HCT116 (cell line): ENCODE measurements at regions not wholly inside any gene's neighbourhood (a gene's known extent, or its start where the extent isn't known, plus 50 kb on each side); places are given as distances from the start of the nearest gene placed in this dataset.

Source experiments
- ATAC-seq: fragments of 200-7000 bp; cut with Tn5 transposase; 2 replicates; pipeline ENCODE4 v1.9.1; 2020; ENCODE audit warnings: mild to moderate bottlenecking, moderate library complexity
- BruUV-seq: library from RNA; stranded (reverse); fragments of 400-500 nt; replicated peaks from 2 replicates; lab custom pipeline; 2021; lab: Mats Ljungman, UMichigan
- CTCF ChIA-PET: fragments of 300-600 bp; sonication (Branson Sonifier 250); formaldehyde crosslinking; loops from one replicate; lab custom pipeline; 2021; ENCODE audit warnings: antibody characterized with exemption; lab: Charles Lee
- POLR2A ChIA-PET: fragments of 300-600, 350-600 bp; sonication (Branson Sonifier 250); formaldehyde crosslinking; loops from one replicate; lab custom pipeline; 2021; ENCODE audit warnings: antibody characterized with exemption; lab: Charles Lee
- RAD21 ChIA-PET, 2 experiments: fragments of 300-600 bp; sonication (Branson Sonifier 250); formaldehyde crosslinking; loops; one replicate each; lab custom pipeline; 2023; ENCODE audit warnings: low total read pairs in 2 of 2; ENCODE audit not compliant: uncharacterized antibody in 2 of 2, unreplicated experiment in 2 of 2, low non-redundant PET in 1 of 2; lab: Charles Lee
- DNase-seq: peaks from one replicate; pipeline ENCODE4 v3.0.0-alpha.2; 2010; ENCODE audit warnings: low read depth, low spot score
- H2AFZ ChIP-seq: fragments of 200-600 bp; shearing (Covaris generic), sonication (generic); 2 replicates; pipeline ENCODE4 v1.6.1; 2017; ENCODE audit warnings: low read depth, mixed run types, mixed read lengths, antibody characterized with exemption, low read length; ENCODE audit not compliant: poor library complexity, severe bottlenecking
- H3K27ac ChIP-seq: 2 replicates; pipeline ENCODE4 v1.5.1; 2012; ENCODE audit warnings: low read depth, low read length
- H3K27me3 ChIP-seq: fragments of 200-600 bp; sonication (generic); 2 replicates; pipeline ENCODE4 v1.6.1; 2016; ENCODE audit warnings: mixed run types, low read length, mixed read lengths; ENCODE audit not compliant: insufficient read depth
- H3K36me3 ChIP-seq, 2 experiments: fragments of 200-500 bp in 1 of 2; fragments of 200-600 bp in 1 of 2; sonication (Bioruptor generic) in 1 of 2; sonication (generic) in 1 of 2; 2 replicates each; pipeline versions ENCODE4 v1.5.1 to v1.6.1; 2014 to 2016; ENCODE audit warnings: low read length in 2 of 2, inconsistent platforms in 1 of 2, mixed read lengths in 1 of 2, mixed run types in 1 of 2; ENCODE audit not compliant: insufficient read depth in 2 of 2, control insufficient read depth in 1 of 2
- H3K4me1 ChIP-seq, 2 experiments: fragments of 200-600 bp in 1 of 2; sonication (generic) in 1 of 2; 2 replicates each; pipeline versions ENCODE4 v1.5.1 to v1.6.1; 2012 to 2017; ENCODE audit warnings: low read length in 2 of 2, inconsistent platforms in 1 of 2, mild to moderate bottlenecking in 1 of 2, mixed read lengths in 1 of 2, mixed run types in 1 of 2, moderate library complexity in 1 of 2; ENCODE audit not compliant: insufficient read depth in 2 of 2, control insufficient read depth in 1 of 2
- H3K4me2 ChIP-seq: fragments of 200-600 bp; sonication (generic); 2 replicates; pipeline ENCODE4 v1.6.1; 2017; ENCODE audit warnings: mixed run types, low read length, mixed read lengths
- H3K4me3 ChIP-seq, 2 experiments: fragments of 200-600 bp in 1 of 2; sonication (generic) in 1 of 2; replicated peaks in 1 of 2; 2 replicates each; pipeline ENCODE4 v1.5.1; 2011 to 2016; ENCODE audit warnings: low read length in 2 of 2, control low read depth in 1 of 2, low read depth in 1 of 2, mild to moderate bottlenecking in 1 of 2, mixed read lengths in 1 of 2, mixed run types in 1 of 2
- H3K79me2 ChIP-seq: fragments of 200-600 bp; sonication (generic); 2 replicates; pipeline ENCODE4 v1.6.1; 2017; ENCODE audit warnings: mild to moderate bottlenecking, mixed run types, low read length, moderate library complexity, mixed read lengths; ENCODE audit not compliant: insufficient read depth
- H3K9ac ChIP-seq: fragments of 200-600 bp; sonication (generic); 2 replicates; pipeline ENCODE4 v1.6.1; 2016; ENCODE audit warnings: low read length, mixed read lengths
- H3K9me2 ChIP-seq: fragments of 200-600 bp; sonication (generic), shearing (Covaris generic); 2 replicates; pipeline ENCODE4 v1.6.1; 2017; ENCODE audit warnings: mixed run types, mild to moderate bottlenecking, moderate library complexity; ENCODE audit not compliant: insufficient read depth
- H3K9me3 ChIP-seq, 2 experiments: fragments of 200-500 bp in 1 of 2; fragments of 200-600 bp in 1 of 2; sonication (Bioruptor generic) in 1 of 2; sonication (generic) in 1 of 2; 2 replicates each; pipeline ENCODE4 v1.6.1; 2014 to 2017; ENCODE audit warnings: low read length in 2 of 2, mixed read lengths in 2 of 2, inconsistent platforms in 1 of 2, low read depth in 1 of 2, mild to moderate bottlenecking in 1 of 2, mixed run types in 1 of 2, moderate library complexity in 1 of 2; ENCODE audit not compliant: control insufficient read depth in 1 of 2, insufficient read depth in 1 of 2
- H4K20me1 ChIP-seq: fragments of 200-600 bp; sonication (generic), shearing (Covaris generic); 2 replicates; pipeline ENCODE4 v1.6.1; 2017; ENCODE audit warnings: mixed run types, mild to moderate bottlenecking, moderate library complexity; ENCODE audit not compliant: insufficient read depth
- ATF3 ChIP-seq: IDR thresholded peaks from 2 replicates; pipeline ENCODE4 v1.6.1; 2012
- CEBPB ChIP-seq: IDR thresholded peaks from 2 replicates; pipeline ENCODE4 v1.6.1; 2012; ENCODE audit warnings: low read depth
- CTCF ChIP-seq, 3 experiments: fragments of 200-600 bp in 1 of 3; sonication (generic) in 1 of 3; IDR thresholded peaks in 2 of 3; conservative IDR thresholded peaks in 1 of 3; 2 replicates each; pipeline ENCODE4 v1.5.1; 2012 to 2017; ENCODE audit warnings: low read depth in 2 of 3, low read length in 2 of 3, antibody characterized with exemption in 1 of 3, borderline replicate concordance in 1 of 3, control low read depth in 1 of 3, mild to moderate bottlenecking in 1 of 3, mixed read lengths in 1 of 3, mixed run types in 1 of 3, moderate library complexity in 1 of 3; ENCODE audit not compliant: insufficient read depth in 1 of 3
- EGR1 ChIP-seq: IDR thresholded peaks from 2 replicates; pipeline ENCODE4 v1.6.1; 2012; ENCODE audit warnings: low read depth
- EZH2 ChIP-seq: fragments of 200-600 bp; sonication (generic); IDR thresholded peaks from 2 replicates; pipeline ENCODE4 v1.6.1; 2017; ENCODE audit warnings: antibody characterized with exemption, mixed run types
- EZH2phosphoT487 ChIP-seq: fragments of 200-600 bp; IDR thresholded peaks from 2 replicates; pipeline ENCODE4 v1.6.1; 2018; ENCODE audit warnings: antibody characterized with exemption, borderline replicate concordance
- JUND ChIP-seq: IDR thresholded peaks from 2 replicates; pipeline ENCODE4 v1.6.1; 2012
- POLR2AphosphoS5 ChIP-seq: IDR thresholded peaks from 2 replicates; pipeline ENCODE4 v1.6.1; 2011; ENCODE audit warnings: mild to moderate bottlenecking, low read depth, low read length, moderate library complexity
- SIN3A ChIP-seq: IDR thresholded peaks from 2 replicates; pipeline ENCODE4 v1.6.1; 2012; ENCODE audit warnings: low read depth
- SP1 ChIP-seq: IDR thresholded peaks from 2 replicates; pipeline ENCODE4 v1.6.1; 2012; ENCODE audit warnings: low read depth
- SRF ChIP-seq: IDR thresholded peaks from 2 replicates; pipeline ENCODE4 v1.6.1; 2012; ENCODE audit warnings: low read depth
- TCF7L2 ChIP-seq: IDR thresholded peaks from 2 replicates; pipeline ENCODE4 v1.7.0; 2011; ENCODE audit warnings: borderline replicate concordance, inconsistent platforms; ENCODE audit not compliant: insufficient read depth, insufficient read length; ENCODE audit errors: extremely low read depth
- YY1 ChIP-seq: IDR thresholded peaks from 2 replicates; pipeline ENCODE4 v1.6.1; 2011; ENCODE audit warnings: low read length, low read depth, moderate library complexity, mild to moderate bottlenecking; ENCODE audit not compliant: insufficient replicate concordance; ENCODE audit errors: extremely low read depth
- ZBTB33 ChIP-seq: IDR thresholded peaks from 2 replicates; pipeline ENCODE4 v1.6.1; 2011; ENCODE audit warnings: mild to moderate bottlenecking, low read length, moderate library complexity; ENCODE audit not compliant: insufficient replicate concordance; ENCODE audit errors: extremely low read depth
- ZFX ChIP-seq: fragments of 450-650 bp; IDR thresholded peaks from 2 replicates; pipeline ENCODE4 v1.6.1; 2017
- intact Hi-C: fragments of 100-400 bp; cut with micrococcal nuclease; formaldehyde crosslinking; loops from 2 replicates; pipeline ENCODE4 v1.10.0; 2022

GRCh38 chr3:1495466-1495865 lies 402.6 kb downstream of the CNTN6 start:
- H3K27ac ChIP-seq, result no peak overlapping the region
- TF ChIP-seq POLR2AphosphoS5 (no peak), SRF (no peak), ZBTB33 (no peak)
- no peak overlapping the region for H2AFZ ChIP-seq
- ChIA-PET CTCF (no interaction called here), RAD21 (no interaction called here), POLR2A (no interaction called here)
- no peaks in the 10 kb centered on the region for H3K27me3 ChIP-seq
- no peak for ATAC-seq
- no peaks in the 10 kb centered on the region for H3K79me2 ChIP-seq
- DNase-seq, result no peak
- H3K36me3 ChIP-seq, result no peaks in the 10 kb centered on the region
- no TSS peak for BruUV-seq
- no peaks in the 10 kb centered on the region for H3K9me2 ChIP-seq
- H3K4me3 ChIP-seq, result no peak overlapping the region
- intact Hi-C loops, result no loop called here
- H3K9ac ChIP-seq, result no peak overlapping the region
- no peaks in the 10 kb centered on the region for H3K4me1 ChIP-seq
- H3K9me3 ChIP-seq, result peaks cover 4 to 8% of the 10 kb centered on the region in 2 experiments; a peak in 3 of 4 replicates
- H4K20me1 ChIP-seq, result no peaks in the 10 kb centered on the region
- no peak overlapping the region for H3K4me2 ChIP-seq

- Histone ChIP-seq H3K79me2 (no peaks in the 10 kb centered on the region), H3K9ac (no peak overlapping the region), H2AFZ (no peak overlapping the region), H3K27ac (no peak overlapping the region), H3K4me2 (no peak overlapping the region), H3K9me3 (peaks cover 7 to 10% of the 10 kb centered on the region in 2 experiments; a peak in 3 of 4 replicates), H3K36me3 (no peaks in the 10 kb centered on the region), H4K20me1 (no peaks in the 10 kb centered on the region), H3K9me2 (no peaks in the 10 kb centered on the region), H3K27me3 (no peaks in the 10 kb centered on the region), H3K4me3 (no peak overlapping the region), H3K4me1 (no peaks in the 10 kb centered on the region)
- ChIA-PET POLR2A (no interaction called here), RAD21 (no interaction called here), CTCF (no interaction called here)
- ATAC-seq (no peak), DNase-seq (no peak)
- intact Hi-C loops, result no loop called here
- TF ChIP-seq CEBPB, result no peak
- TF ChIP-seq SP1, result no peak
- no peak for TF ChIP-seq ATF3
- no peak for TF ChIP-seq SRF
- TF ChIP-seq EGR1, result no peak
- no peak for TF ChIP-seq JUND
- TF ChIP-seq EZH2, result no peak
- TF ChIP-seq SIN3A, result no peak
- no peak for TF ChIP-seq CTCF (IDR thresholded peaks at IDR 0.05 in 2 of 3, conservative IDR thresholded peaks at IDR 0.05 in 1 of 3; ENCODE audit: borderline replicate concordance in 1 of 3, insufficient read depth in 1 of 3, low read depth in 2 of 3, low read length in 2 of 3)
- no peak for TF ChIP-seq ZFX
- no peak for TF ChIP-seq EZH2phosphoT487
- no peak for TF ChIP-seq TCF7L2
- no peak for TF ChIP-seq YY1
- no TSS peak for BruUV-seq
These were observed 406.9 kb downstream of the CNTN6 start for GRCh38 chr3:1499694-1500093.
